NCI-H187 treated with DMSO at 0.1 percent for 48 hours (cell line): ENCODE measurements at regions not wholly inside any gene's neighbourhood (a gene's known extent, or its start where the extent isn't known, plus 50 kb on each side); places are given as distances from the start of the nearest gene placed in this dataset.

Experiments
- DNase-seq: peaks from one replicate; lab custom pipeline; 2025; lab: John Stamatoyannopoulos, UW

- DNase-seq: no peak
Measured at GRCh38 chr10:44854693-44855350, 56.3 kb upstream of the TMEM72 start.

GRCh38 chr10:44856696-44857095, 54.4 kb upstream of the TMEM72 start:
- no peak for DNase-seq

- DNase-seq: no peak
Measured at GRCh38 chr10:44857363-44858016, 53.6 kb upstream of the TMEM72 start.

- no peak for DNase-seq
Measured at GRCh38 chr10:44858017-44858371, 53.1 kb upstream of the TMEM72 start.

GRCh38 chr10:44858988-44859387, 52.1 kb upstream of the TMEM72 start:
- no peak for DNase-seq

- no peak for DNase-seq
Measured at GRCh38 chr10:44859546-44860285, 51.4 kb upstream of the TMEM72 start.

- DNase-seq: no peak
Measured at GRCh38 chr10:44860811-44861736, 50.1 kb upstream of the TMEM72 start.
